HG02885 (cell line): ENCODE measurements at regions not wholly inside any gene's neighbourhood (a gene's known extent, or its start where the extent isn't known, plus 50 kb on each side); places are given as distances from the start of the nearest gene placed in this dataset.
"Not testable (repeated sequence)": the region's sequence is repeated elsewhere in the genome, so short reads cannot be mapped to it uniquely, and the experiment has no call there.

Experiments used
- ATAC-seq: cut with Tn5 transposase; IDR thresholded peaks from one replicate; pipeline ENCODE4 v1.9.1; 2021; ENCODE audit warnings: mild to moderate bottlenecking; ENCODE audit not compliant: unreplicated experiment, poor library complexity

DNA sequence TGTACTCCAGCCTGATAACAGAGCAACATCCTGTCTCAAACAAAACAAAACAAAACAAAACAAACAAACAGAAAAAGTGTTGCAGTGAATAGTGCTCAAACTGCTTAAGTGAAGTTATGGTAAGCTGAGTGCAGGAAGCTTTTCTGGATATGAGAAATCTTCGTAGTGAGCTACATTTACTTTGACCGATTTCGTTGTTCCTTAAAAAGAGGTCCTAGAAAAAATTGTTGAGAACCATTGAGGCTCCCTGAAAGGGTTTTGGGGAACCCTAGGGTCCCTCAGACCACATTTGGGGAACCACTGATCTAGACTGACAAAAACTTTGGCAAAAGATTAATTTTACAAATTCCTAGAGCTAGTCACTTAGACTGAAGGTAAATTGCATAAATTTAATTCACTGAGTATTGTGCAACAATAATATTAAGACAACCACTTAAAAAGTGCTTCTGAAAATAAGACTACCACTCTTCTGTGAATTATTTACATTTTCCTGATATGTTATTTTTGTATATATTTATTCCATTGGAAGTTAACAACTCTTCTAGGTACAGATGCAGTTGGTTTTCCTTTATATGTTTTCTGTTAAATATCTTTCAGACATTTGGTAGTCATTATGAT, 149.6 kb downstream of the FHIP1A start:
- no peak for ATAC-seq

- ATAC-seq, result no peak
These were observed 150.6 kb downstream of the FHIP1A start for GRCh38 chr4:151559595-151559994.

- no peak for ATAC-seq
These were observed 152.7 kb downstream of the FHIP1A start for GRCh38 chr4:151561551-151562256.

GRCh38 chr4:151563194-151563593, 154.2 kb downstream of the FHIP1A start:
- ATAC-seq, result no peak

DNA sequence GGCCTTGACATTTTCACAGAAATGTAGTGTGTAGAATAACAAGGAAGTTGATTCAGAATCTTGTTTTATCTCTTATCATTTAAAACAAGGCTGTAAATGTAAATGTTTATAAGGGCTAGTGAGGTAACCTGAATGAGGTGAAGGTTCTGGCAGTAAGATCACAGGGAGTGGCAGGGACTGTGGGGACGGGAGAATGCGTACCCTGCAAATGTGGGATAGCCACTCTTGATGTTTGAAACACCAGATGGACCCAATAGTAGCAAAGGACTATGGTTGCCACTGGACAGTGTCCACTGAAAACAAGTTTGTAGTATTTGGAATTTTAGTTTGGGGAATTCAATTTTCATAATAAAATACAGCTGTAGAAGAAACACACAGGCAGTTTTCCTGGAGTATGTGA, 155.3 kb downstream of the FHIP1A start:
- ATAC-seq, result no peak

GRCh38 chr4:151565583-151565982, 156.6 kb downstream of the FHIP1A start:
- no peak for ATAC-seq

DNA sequence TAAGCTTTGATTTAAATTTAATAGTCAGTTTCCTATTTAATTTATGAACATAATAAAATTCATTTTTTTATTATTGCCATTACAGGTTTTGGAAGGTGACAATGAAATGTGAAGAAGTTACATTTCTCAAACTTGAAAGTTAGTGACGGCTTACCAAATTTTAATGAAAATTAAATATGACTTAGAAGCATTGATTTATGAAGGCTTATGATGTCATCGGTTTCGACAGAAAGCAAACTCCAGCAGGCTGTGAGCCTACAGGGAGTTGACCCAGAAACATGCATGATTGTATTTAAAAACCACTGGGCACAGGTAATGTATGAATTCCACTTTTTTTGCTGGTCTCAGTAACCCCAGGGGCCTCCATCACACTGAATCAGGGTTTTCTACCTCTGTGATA, 157.1 kb downstream of the FHIP1A start:
- no peak for ATAC-seq

- ATAC-seq, result peak; percentile 97
These were observed 158.1 kb downstream of the FHIP1A start for GRCh38 chr4:151567056-151567455.

DNA sequence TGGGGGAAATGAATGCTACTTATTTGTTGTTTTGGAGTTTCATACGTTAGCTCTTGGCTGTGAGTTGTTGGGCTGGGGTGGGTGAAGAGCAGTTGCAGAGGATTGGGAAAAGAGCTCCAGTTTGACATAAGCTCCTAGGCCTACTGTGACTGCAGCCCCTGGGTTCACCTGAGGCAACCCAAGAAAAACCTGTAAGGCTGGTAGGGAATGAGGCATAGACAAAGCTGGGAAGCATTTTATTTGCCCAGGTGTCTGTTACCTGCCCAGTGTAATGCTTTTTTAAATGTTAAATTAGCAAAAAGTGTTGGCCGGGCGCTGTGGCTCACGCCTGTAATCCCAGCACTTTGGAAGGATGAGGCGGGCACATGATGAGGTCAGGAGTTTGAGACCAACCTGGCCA, 160.0 kb downstream of the FHIP1A start:
- no peak for ATAC-seq

DNA sequence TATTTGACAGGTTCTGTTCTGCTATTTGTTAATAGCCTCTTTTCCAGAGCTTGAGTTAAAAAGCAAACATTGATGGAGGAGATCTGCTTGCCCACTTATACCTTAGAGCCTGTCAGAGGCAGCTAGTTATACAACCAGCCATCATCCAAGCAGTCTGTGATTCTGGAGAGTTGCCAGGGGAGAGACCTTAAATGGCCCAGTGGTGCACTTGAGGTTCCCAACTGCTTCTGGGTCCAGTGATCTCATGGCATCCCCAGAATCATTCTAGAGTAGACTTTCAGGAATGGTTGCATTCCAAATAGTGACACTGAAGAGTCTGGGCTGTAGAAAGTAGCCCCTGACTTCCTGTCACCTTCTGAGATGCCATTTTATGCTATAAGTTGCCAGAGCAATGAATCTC, 160.7 kb downstream of the FHIP1A start:
- no peak for ATAC-seq

- ATAC-seq, result no peak
These were observed 164.5 kb downstream of the FHIP1A start for GRCh38 chr4:151573474-151573873.

DNA sequence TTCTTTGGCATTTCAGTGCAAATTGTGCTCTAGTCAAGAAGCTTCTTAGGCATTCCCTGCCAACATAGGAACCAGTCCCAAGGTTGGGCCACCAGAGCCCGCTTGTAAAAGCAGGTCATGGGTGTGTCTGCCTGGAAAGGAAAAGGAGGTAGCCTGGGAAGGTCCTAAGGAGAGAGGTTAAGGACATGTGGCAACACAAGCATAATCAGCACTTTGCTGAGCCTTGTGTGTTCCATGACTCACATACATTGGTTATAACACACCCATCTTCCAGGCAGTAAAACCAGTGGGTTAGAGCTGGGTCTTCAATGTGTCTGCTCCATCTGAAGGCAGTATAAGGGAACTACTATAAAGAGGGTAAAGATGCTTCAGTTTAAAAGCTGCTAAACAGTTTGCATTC, 165.0 kb downstream of the FHIP1A start:
- no peak for ATAC-seq

- no peak for ATAC-seq
These were observed 166.0 kb downstream of the FHIP1A start for GRCh38 chr4:151574968-151575367.

DNA sequence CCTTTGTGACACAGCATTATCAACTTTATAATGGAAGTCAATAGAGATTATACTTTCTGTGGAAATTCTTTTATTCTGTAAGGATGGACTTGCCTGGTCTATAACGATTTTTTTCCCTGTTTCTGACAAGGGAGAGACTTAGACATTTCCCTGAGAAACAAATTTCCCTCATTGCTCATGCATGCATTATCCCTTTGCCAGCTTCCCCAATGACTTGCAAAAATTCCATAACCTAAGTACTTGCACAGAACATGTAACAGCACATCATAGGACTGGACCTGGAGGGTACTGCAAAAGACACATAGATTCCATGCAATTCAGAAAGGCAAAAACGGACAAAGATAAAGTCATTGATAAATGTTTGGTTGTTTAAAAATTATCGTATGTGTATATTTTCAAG, 166.7 kb downstream of the FHIP1A start:
- no peak for ATAC-seq

- no peak for ATAC-seq
These were observed 167.7 kb downstream of the FHIP1A start for GRCh38 chr4:151576627-151577026.

- no peak for ATAC-seq
These were observed 172.6 kb downstream of the FHIP1A start for GRCh38 chr4:151581570-151581969.

GRCh38 chr4:151582098-151582497, 173.1 kb downstream of the FHIP1A start:
- no peak for ATAC-seq

GRCh38 chr4:151583157-151583914, 174.4 kb downstream of the FHIP1A start:
- ATAC-seq, result no peak

DNA sequence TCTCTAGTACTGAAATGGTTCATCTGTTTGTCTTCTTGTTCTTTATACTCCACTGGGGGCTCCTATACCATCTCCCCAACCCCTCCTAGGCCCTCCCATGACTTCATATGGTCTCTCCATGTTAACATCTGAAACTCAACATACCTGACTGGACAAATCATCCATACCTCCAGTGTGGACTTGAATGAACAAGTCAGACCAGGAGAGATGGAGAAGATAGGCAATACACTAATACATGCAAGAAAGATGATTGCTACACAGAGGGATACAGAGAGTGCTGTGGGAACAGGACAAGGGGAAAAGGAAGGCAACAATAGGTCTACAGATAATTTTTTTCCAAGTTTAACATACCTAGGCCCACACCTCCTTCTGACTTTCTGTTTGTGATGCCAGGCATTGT, 175.1 kb downstream of the FHIP1A start:
- no peak for ATAC-seq

DNA sequence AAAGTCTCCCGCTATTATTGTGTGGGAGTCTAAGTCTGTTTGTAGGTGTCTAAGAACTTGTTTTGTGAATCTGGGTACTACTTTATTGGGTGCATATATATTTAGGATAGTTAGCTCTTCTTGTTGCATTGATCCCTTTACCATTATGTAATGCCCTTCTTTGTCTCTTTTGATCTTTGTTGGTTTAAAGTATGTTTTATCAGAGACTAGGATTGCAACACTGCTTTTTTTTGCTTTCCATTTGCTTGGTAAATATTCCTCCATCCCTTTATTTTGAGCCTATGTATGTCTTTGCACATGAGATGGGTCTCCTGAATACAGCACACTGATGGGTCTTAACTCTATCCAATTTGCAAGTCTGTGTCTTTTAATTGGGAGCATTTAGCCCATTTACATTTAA, 165.2 kb downstream of the GATB start:
- ATAC-seq, result not testable (repeated sequence)

GRCh38 chr4:151597691-151598090, 163.1 kb downstream of the GATB start:
- ATAC-seq, result not testable (repeated sequence)
